Esophagus muscularis mucosa (tissue), 4 donors: ENCODE measurements at regions not wholly inside any gene's neighbourhood (a gene's known extent, or its start where the extent isn't known, plus 50 kb on each side); places are given as distances from the start of the nearest gene placed in this dataset.

Experiments
- CTCF ChIP-seq, 3 experiments: fragments of 200-600 bp in 2 of 3; fragments of 450-650 bp in 1 of 3; sonication (generic) in 2 of 3; IDR thresholded peaks; one replicate each; pipeline ENCODE4 v1.5.1; 2017 to 2019; ENCODE audit warnings: antibody characterized with exemption in 3 of 3, mild to moderate bottlenecking in 2 of 3, moderate library complexity in 1 of 3
- EP300 ChIP-seq: sonication (generic); formaldehyde crosslinking; IDR thresholded peaks from one replicate; pipeline ENCODE4 v1.6.1; 2017; ENCODE audit warnings: antibody characterized with exemption
- POLR2A ChIP-seq: fragments of 450-650 bp; IDR thresholded peaks from one replicate; pipeline ENCODE4 v1.6.1; 2017; ENCODE audit warnings: antibody characterized with exemption, moderate library complexity, mild to moderate bottlenecking, low read depth

- TF ChIP-seq CTCF (IDR thresholded peaks at IDR 0.05): no peak
- no peak for TF ChIP-seq EP300
- no peak for TF ChIP-seq POLR2A
These were observed 68.6 kb upstream of the VIPR2 start for GRCh38 chr7:159213253-159213652.
